ENCODE measurements at regions not wholly inside any gene's neighbourhood (a gene's known extent, or its start where the extent isn't known, plus 50 kb on each side); places are given as distances from the start of the nearest gene placed in this dataset.
A peak's percentile ranks its signal among the peaks of the same experiment; 100 is the strongest.

GRCh38 chr2:226399006-226399405 is 400.6 kb downstream of the IRS1 start:
- Mint-ChIP-seq H3K9me3 (peaks cover 6% of the 10 kb centered on the region), H3K27ac (no peak overlapping the region), H3K27me3 (ENCODE audit: low read depth) (no peaks in the 10 kb centered on the region), H3K4me1 (no peaks in the 10 kb centered on the region), H3K36me3 (ENCODE audit: low read depth) (no peaks in the 10 kb centered on the region), H3K4me3 (no peak overlapping the region)
- TF ChIP-seq CTCF (IDR thresholded peaks at IDR 0.05; ENCODE audit: unreplicated experiment in 3 of 3) = no peak

- no peak overlapping the region for H3K27ac Mint-ChIP-seq
- H3K36me3 Mint-ChIP-seq (ENCODE audit: low read depth) = no peaks in the 10 kb centered on the region
- no peaks in the 10 kb centered on the region for H3K4me1 Mint-ChIP-seq
- no peak for TF ChIP-seq CTCF (IDR thresholded peaks at IDR 0.05; ENCODE audit: unreplicated experiment in 3 of 3)
- H3K4me3 Mint-ChIP-seq = no peak overlapping the region
- peaks cover 6% of the 10 kb centered on the region for H3K9me3 Mint-ChIP-seq
- H3K27me3 Mint-ChIP-seq (ENCODE audit: low read depth) = no peaks in the 10 kb centered on the region
Observed at GRCh38 chr2:226398580-226398979, 401.0 kb downstream of the IRS1 start.

- Mint-ChIP-seq H3K4me3 (no peak overlapping the region), H3K27ac (no peak overlapping the region), H3K4me1 (no peaks in the 10 kb centered on the region), H3K27me3 (ENCODE audit: low read depth) (no peaks in the 10 kb centered on the region), H3K9me3 (peaks cover 12% of the 10 kb centered on the region), H3K36me3 (ENCODE audit: low read depth) (no peaks in the 10 kb centered on the region)
- no peak for TF ChIP-seq CTCF (IDR thresholded peaks at IDR 0.05; ENCODE audit: unreplicated experiment in 3 of 3)
Observed at GRCh38 chr2:226396541-226396940, 403.1 kb downstream of the IRS1 start.

GRCh38 chr2:226387499-226387942 is 412.1 kb downstream of the IRS1 start:
- H3K27me3 Mint-ChIP-seq (ENCODE audit: low read depth) = no peaks in the 10 kb centered on the region
- no peak overlapping the region for H3K27ac Mint-ChIP-seq
- no peaks in the 10 kb centered on the region for H3K4me1 Mint-ChIP-seq
- H3K36me3 Mint-ChIP-seq (ENCODE audit: low read depth) = no peaks in the 10 kb centered on the region
- no peak overlapping the region for H3K4me3 Mint-ChIP-seq
- no peak for TF ChIP-seq CTCF (IDR thresholded peaks at IDR 0.05; ENCODE audit: unreplicated experiment in 3 of 3)
- H3K9me3 Mint-ChIP-seq = peaks cover 3% of the 10 kb centered on the region

GRCh38 chr2:226383461-226383860 is 416.2 kb downstream of the IRS1 start:
- no peak for TF ChIP-seq CTCF (IDR thresholded peaks at IDR 0.05; ENCODE audit: unreplicated experiment in 3 of 3)
- Mint-ChIP-seq H3K4me1 (peaks cover 12% of the 10 kb centered on the region), H3K9me3 (no peaks in the 10 kb centered on the region), H3K27ac (peak overlapping the region in 1 of 3 experiments; percentile 8), H3K27me3 (ENCODE audit: low read depth) (no peaks in the 10 kb centered on the region), H3K4me3 (no peak overlapping the region), H3K36me3 (ENCODE audit: low read depth) (no peaks in the 10 kb centered on the region)

GRCh38 chr2:226380679-226381078 is 418.9 kb downstream of the IRS1 start:
- Mint-ChIP-seq H3K4me1 (peaks cover 16% of the 10 kb centered on the region), H3K27me3 (ENCODE audit: low read depth) (peaks cover 3% of the 10 kb centered on the region), H3K36me3 (ENCODE audit: low read depth) (no peaks in the 10 kb centered on the region), H3K4me3 (no peak overlapping the region), H3K9me3 (no peaks in the 10 kb centered on the region), H3K27ac (no peak overlapping the region)
- TF ChIP-seq CTCF (IDR thresholded peaks at IDR 0.05; ENCODE audit: unreplicated experiment in 3 of 3) = no peak

All from nephron (organoid).